ENCODE measurements at regions not wholly inside any gene's neighbourhood (a gene's known extent, or its start where the extent isn't known, plus 50 kb on each side); places are given as distances from the start of the nearest gene placed in this dataset.
"Not testable (repeated sequence)": the region's sequence is repeated elsewhere in the genome, so short reads cannot be mapped to it uniquely, and the experiment has no call there.

DNA sequence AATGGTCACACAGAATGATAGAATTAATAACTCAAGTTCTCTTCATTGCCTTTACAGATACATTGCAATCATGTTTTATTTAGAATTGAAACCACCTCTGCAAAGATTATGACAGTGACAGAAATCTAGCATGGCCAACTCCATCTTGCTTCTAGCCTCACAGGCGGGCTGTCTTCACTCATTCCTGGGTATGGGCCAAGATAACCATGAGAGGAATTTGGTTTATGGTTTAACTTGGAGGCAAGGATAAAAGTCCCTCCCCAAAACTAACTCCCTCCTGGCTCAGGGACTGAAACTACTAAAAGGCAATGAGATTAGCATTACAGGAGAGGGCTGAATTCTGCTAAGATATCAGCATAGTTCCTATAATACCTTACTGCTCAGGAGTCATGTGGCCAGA lies 95.2 kb upstream of the CST7 start:
- ATAC-seq (no peak), FAIRE-seq (no peak), DNase-seq (ENCODE audit: low read depth in 1 of 2, low spot score in 1 of 2) (no peak)
- no peak for TF ChIP-seq RARB (CRISPR knock-in tag; IDR thresholded peaks at IDR 0.05)
- TF ChIP-seq FOSB (CRISPR knock-in tag; IDR thresholded peaks at IDR 0.05), result no peak
- no peak for TF ChIP-seq NR3C1 (IDR thresholded peaks at IDR 0.05)
- no peak for TF ChIP-seq ZNF302 (CRISPR knock-in tag; IDR thresholded peaks at IDR 0.05)
- TF ChIP-seq FOXS1 (CRISPR knock-in tag; IDR thresholded peaks at IDR 0.05), result no peak
- TF ChIP-seq POLR2AphosphoS2 (conservative IDR thresholded peaks at IDR 0.05; ENCODE audit: low read length), result no peak
- ChIA-PET CTCF (interaction anchor here (0.7 kb wide), 1 partner anchor 64 kb away, joined by 3 read pairs; no protein-coding TSS in a partner anchor), POLR2A (no interaction called here)
- Histone ChIP-seq H3K9me3 (peaks cover 31% of the 10 kb centered on the region), H3K4me3 (no peak overlapping the region), H3K4me1 (no peaks in the 10 kb centered on the region), H3K27ac (no peak overlapping the region), H3K4me2 (no peak overlapping the region)
- WGBS (ENCODE audit: missing lambda C conversion rate), result 0% methylated on average over 1 of the region's 1 CpG

GRCh38 chr20:24855848-24856247 lies 93.2 kb upstream of the CST7 start:
- DNase-seq (ENCODE audit: low read depth in 1 of 2, low spot score in 1 of 2) (no peak), ATAC-seq (no peak), FAIRE-seq (no peak)
- no peak overlapping the region for H3K4me3 ChIP-seq
- CTCF ChIA-PET, result interaction anchor here (0.9 kb wide), 1 partner anchor 12 kb away, joined by 5 read pairs; no protein-coding TSS in a partner anchor
- no peak overlapping the region for H3K4me2 ChIP-seq
- TF ChIP-seq NR3C1 (IDR thresholded peaks at IDR 0.05) (no peak), FOSL2 (IDR thresholded peaks at IDR 0.05) (no peak), FOSL2 (CRISPR knock-in tag; IDR thresholded peaks at IDR 0.05) (no peak), HOXB5 (CRISPR knock-in tag; IDR thresholded peaks at IDR 0.05) (no peak), CEBPB (IDR thresholded peaks at IDR 0.05) (no peak), EHF (CRISPR knock-in tag; IDR thresholded peaks at IDR 0.05) (no peak), ZFP36 (IDR thresholded peaks at IDR 0.05; ENCODE audit: borderline replicate concordance, partially characterized antibody) (no peak)
- TF ChIP-seq, protein P1, sequence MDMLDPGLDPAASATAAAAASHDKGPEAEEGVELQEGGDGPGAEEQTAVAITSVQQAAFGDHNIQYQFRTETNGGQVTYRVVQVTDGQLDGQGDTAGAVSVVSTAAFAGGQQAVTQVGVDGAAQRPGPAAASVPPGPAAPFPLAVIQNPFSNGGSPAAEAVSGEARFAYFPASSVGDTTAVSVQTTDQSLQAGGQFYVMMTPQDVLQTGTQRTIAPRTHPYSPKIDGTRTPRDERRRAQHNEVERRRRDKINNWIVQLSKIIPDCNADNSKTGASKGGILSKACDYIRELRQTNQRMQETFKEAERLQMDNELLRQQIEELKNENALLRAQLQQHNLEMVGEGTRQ (IDR thresholded peaks at IDR 0.05), result no peak
- TF ChIP-seq, protein P2, sequence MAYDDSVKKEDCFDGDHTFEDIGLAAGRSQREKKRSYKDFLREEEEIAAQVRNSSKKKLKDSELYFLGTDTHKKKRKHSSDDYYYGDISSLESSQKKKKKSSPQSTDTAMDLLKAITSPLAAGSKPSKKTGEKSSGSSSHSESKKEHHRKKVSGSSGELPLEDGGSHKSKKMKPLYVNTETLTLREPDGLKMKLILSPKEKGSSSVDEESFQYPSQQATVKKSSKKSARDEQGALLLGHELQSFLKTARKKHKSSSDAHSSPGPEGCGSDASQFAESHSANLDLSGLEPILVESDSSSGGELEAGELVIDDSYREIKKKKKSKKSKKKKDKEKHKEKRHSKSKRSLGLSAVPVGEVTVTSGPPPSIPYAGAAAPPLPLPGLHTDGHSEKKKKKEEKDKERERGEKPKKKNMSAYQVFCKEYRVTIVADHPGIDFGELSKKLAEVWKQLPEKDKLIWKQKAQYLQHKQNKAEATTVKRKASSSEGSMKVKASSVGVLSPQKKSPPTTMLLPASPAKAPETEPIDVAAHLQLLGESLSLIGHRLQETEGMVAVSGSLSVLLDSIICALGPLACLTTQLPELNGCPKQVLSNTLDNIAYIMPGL (CRISPR knock-in tag; IDR thresholded peaks at IDR 0.05; ENCODE audit: borderline replicate concordance), result no peak
- TF ChIP-seq, protein P3, sequence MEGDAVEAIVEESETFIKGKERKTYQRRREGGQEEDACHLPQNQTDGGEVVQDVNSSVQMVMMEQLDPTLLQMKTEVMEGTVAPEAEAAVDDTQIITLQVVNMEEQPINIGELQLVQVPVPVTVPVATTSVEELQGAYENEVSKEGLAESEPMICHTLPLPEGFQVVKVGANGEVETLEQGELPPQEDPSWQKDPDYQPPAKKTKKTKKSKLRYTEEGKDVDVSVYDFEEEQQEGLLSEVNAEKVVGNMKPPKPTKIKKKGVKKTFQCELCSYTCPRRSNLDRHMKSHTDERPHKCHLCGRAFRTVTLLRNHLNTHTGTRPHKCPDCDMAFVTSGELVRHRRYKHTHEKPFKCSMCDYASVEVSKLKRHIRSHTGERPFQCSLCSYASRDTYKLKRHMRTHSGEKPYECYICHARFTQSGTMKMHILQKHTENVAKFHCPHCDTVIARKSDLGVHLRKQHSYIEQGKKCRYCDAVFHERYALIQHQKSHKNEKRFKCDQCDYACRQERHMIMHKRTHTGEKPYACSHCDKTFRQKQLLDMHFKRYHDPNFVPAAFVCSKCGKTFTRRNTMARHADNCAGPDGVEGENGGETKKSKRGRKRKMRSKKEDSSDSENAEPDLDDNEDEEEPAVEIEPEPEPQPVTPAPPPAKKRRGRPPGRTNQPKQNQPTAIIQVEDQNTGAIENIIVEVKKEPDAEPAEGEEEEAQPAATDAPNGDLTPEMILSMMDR (IDR thresholded peaks at IDR 0.05), result no peak
- TF ChIP-seq, protein P4, sequence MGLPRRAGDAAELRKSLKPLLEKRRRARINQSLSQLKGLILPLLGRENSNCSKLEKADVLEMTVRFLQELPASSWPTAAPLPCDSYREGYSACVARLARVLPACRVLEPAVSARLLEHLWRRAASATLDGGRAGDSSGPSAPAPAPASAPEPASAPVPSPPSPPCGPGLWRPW (IDR thresholded peaks at IDR 0.05), result no peak
- H3K4me1 ChIP-seq, result no peaks in the 10 kb centered on the region
- H3K9me3 ChIP-seq, result peaks cover 31% of the 10 kb centered on the region
- POLR2A ChIA-PET, result interaction anchor here (0.6 kb wide), 1 partner anchor 809 kb away, joined by 4 read pairs; no protein-coding TSS in a partner anchor
- H3K27ac ChIP-seq, result no peak overlapping the region
- 0% methylated on average over 1 of the region's 1 CpG for WGBS (ENCODE audit: missing lambda C conversion rate)

- H3K4me3 ChIP-seq; H3K27ac ChIP-seq; FAIRE-seq; H3K4me1 ChIP-seq; ATAC-seq; DNase-seq (ENCODE audit: low read depth in 1 of 2, low spot score in 1 of 2); H3K4me2 ChIP-seq; POLR2A ChIA-PET: not testable (repeated sequence)
- CTCF ChIA-PET, result interaction anchor here (0.7 kb wide), 1 partner anchor 335 kb away, joined by 3 read pairs; no protein-coding TSS in a partner anchor
- peaks cover 31% of the 10 kb centered on the region for H3K9me3 ChIP-seq
- 34% methylated on average over 9 of the region's 9 CpGs for WGBS (ENCODE audit: missing lambda C conversion rate)
Measured at GRCh38 chr20:24858500-24858899, 90.6 kb upstream of the CST7 start.

Measured in A549 (cell line).